C1 segment of cervical spinal cord (tissue), 14 donors: ENCODE measurements at regions not wholly inside any gene's neighbourhood (a gene's known extent, or its start where the extent isn't known, plus 50 kb on each side); places are given as distances from the start of the nearest gene placed in this dataset.

Source experiments
- DNase-seq, 14 donors: peaks; one replicate each; lab custom pipeline; 2025; lab: John Stamatoyannopoulos, UW

DNA sequence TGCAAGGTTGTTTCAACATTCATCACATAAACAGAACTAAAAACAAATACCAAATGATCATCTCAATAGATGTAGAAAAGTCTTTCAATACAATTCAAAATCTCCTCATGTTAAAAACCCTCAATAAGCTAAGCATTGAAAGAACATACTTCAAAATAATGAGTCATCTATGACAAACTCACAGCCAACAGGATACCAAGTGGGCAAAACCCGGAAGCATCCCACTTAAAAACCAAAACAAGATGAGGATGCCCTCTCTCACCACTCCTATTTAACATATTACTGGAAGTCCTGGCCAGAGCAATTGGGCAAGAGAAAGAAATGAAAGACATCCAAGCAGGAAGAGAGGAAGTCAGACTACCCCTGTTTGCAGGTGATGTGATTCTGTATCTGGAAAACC is 992.2 kb upstream of the PIK3C3 start:
- no peak for DNase-seq

DNA sequence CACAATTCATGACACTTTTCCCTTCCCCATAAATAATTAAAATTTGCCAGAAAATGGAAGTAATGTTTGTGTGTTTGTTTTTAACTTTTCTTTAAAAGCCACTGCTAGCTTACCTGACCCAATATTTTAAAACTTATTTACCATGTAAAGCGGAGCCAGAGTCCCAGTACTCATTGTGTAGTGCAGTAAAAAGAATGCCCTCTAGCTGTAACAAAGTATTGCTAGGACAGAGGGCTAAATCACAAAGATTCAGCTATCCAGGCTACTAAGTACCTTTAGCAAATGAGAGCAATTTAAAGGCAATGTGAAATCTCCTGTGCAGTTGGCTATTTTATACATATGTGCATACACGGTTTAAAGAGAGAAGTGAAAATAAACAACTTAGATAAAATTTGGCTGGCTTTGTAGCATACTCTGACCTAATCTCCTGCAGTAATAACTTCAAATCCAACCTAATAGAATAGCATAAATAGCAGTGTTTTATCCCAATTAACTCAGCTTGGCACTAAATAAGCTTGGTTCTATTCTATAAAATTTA is 997.4 kb upstream of the PIK3C3 start:
- DNase-seq: no peak

DNA sequence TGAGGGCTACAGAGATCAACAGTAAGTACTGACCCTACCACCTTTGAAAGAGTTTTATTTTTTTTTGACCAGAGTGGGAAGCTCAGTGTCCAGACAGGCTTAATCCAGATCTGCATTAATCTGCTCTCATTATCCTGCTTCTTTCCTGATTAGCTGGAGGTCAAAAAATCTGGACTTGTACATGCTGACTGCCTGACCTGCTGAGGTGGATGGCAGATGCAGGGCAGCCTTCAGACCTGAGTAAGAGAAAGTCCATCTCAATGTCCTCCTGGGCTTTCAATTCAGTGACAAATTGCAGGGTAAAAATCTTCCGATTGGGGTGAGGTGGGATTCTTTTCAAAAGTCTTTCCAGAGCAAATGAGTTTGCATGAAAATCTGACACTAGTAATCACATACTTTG is 998.8 kb upstream of the PIK3C3 start:
- DNase-seq: no peak

DNA sequence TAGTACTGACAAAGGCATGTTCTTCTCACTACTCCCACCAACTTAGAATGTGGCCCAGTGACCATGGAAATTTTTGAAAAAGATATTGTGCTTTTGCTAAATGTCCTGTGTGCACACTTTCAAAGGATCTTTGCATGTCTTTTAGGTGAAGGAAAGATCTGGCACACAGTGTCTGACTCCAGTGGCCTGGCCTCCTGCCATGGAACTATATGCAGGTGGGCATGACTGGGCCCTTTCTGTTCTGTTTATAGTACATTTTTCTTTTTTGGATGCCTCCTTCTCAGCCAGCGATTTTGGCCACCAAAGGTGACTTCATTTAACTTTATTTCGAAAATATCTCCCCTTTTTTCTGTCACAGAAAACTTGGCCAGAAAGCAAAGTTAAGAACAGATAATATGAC is 999.7 kb upstream of the PIK3C3 start:
- DNase-seq: no peak

DNA sequence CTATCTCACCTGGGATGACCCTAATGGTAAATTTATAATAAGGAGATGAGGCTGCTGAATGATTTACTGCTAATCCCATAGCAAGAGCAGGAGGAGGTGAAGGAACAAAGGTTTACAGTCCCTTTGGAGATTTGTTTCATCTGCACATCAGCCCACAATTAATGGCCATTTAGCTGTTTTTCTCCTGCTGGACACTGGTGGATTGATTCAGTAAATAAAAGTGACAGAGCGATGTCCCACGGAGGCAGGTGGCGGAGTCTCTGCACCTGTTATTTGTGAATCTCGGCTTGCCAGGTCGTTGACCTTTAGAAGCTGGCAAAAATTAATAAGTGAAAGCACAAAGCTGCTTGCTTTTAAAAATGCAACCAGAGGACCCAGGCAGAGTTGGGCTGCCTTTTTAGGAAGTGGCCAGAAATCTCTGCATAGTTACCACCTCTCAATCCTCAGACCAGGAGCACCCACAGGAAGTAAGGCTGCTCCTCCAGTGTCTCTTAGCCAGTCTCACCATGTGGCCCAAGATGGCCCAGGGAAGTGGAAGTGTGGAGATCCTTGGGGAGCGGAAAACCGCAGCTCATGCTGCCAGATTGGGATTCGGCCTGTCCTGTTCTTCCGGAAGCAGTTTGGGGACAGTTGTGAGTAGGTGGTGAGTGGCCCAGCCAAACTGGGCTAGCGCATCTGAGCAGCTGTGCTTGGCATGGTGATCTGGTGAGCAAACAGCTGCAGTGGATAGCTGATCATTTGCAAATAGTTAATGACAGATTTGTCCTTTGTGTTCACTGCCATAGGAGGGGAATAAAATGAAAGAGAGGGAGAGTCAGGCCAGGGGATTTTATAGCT is 1005.7 kb upstream of the PIK3C3 start:
- no peak for DNase-seq

DNA sequence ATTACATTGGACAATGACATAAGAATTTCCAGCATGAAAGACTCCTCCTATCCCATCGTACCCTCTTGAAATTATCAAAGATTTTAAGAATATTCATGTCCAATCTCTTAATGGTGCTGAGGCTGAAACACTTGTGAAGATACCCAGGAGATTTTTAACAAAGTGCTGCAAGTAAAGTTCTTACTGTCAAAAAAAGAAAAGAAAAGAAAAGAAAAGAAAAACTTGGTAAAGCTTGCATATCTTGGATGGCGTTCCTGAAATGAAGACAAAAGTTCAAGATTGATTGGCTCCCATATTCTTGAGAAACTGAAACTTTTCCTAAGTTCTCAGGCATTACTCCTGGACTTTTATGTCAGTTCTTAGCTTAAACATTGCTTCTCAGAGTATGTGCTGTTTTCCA is 1010.5 kb upstream of the PIK3C3 start:
- DNase-seq: no peak

DNA sequence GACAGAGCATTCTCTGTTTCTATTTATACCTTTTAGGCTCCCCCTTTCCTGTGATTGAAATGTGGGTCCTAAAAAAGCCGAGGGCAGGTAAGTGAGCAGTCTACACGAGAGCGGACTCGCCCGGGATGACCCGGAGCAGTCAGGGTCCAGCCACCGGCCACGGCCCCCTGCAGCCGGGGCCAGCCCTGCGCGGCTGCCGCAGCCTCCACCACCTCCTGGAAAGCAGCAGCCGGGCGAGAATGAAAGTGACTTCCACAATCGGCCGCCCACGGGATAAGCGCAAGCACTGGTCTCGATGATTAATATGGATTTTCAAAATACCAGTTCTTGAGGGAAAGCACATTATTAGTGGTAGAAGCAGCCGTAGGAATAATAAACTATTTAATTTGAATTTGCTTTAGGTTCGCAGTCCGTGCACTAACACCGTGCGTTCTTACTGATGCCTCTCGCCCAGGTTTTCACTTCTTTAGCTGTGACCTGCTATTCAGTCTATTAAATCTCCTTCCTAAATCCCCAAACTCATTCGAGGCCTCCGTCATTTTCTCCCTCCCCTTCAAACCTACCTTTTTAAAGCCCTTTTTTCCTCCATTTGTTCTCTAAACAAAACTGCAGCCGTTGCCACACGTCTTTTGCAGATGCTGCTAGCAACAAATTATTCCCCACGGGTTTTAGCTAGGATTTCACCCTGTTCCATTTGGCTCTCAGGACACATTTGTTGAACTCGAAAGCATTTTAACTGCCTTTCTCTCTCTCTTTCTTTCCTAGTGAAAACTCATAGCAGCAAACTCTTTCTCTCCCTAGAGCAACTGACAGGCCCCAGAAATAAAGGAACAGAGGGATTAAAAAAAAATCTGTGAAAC is 1015.1 kb upstream of the PIK3C3 start:
- no peak for DNase-seq

DNA sequence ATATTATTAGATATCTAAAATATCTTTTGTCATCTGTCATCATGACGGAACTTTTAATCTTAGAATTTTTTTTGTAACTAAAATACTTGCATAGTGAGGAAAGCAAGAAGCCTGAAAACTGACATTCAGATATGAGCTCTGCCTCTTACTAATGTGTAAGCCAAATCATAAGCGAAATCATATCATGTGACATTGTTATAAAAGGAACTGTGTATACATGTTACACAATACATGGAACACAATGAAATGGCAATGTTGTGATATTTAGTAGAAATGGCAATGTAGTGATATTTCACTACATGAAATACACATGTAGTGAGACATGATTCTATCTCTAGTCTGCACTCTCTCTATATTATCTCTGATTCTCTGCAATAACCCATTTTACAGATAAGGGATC is 1016.4 kb upstream of the PIK3C3 start:
- no peak for DNase-seq

DNA sequence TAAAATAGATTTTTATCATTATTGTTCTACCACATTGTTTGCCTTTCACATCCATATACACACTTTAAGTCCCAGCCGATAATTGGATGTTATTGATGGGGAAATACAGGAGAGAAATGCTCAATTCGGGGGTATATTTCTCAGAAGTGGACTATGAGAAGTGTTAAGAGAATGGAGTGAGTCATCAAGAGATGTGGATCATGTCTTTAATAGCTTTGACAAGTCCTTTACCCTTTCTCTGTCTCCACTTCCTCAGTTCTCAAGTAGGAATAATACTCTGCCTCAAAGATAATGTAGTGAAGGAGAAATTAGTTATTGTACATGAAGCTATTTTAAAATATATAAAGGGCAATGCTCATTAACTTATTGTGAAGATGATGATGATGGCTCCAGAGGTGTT is 1017.6 kb upstream of the PIK3C3 start:
- no peak for DNase-seq

DNA sequence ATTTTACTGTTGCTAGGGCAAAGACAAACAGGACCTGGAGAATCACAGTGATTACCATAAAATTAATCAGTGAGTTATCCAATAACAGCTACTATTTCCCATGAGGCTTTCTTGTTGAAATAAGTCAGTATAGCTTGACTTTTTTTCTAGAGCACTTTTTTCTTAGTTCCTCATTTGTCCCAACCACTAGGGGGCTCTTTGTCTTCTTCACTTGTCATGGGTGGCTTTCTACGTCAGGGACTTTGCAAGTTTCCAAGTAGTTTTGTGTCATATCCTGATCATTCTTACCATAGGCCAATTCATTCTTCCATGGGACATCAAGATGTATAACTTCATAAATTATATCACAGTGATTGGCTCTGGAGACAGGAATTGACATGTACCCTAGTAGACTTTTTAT is 1019.6 kb upstream of the PIK3C3 start:
- DNase-seq: no peak

DNA sequence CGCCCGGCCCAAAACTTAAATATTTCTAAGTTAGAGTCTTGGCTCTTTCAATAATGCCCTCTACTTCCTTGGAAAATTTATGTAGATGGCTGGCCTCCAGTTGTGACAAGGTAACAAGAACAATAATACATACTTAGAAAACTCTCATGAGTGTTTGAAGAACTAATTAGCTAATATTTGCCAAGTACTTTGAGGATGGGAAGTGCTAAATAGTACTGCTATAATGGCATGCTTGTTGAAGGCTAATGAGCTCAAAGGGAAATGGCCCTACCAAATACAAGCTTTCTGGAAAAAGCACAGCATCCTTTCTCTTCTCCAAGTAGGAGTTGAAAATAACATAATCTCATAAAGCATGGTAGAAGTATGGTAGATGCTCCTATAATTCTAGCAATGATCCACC is 1022.2 kb upstream of the PIK3C3 start:
- no peak for DNase-seq

DNA sequence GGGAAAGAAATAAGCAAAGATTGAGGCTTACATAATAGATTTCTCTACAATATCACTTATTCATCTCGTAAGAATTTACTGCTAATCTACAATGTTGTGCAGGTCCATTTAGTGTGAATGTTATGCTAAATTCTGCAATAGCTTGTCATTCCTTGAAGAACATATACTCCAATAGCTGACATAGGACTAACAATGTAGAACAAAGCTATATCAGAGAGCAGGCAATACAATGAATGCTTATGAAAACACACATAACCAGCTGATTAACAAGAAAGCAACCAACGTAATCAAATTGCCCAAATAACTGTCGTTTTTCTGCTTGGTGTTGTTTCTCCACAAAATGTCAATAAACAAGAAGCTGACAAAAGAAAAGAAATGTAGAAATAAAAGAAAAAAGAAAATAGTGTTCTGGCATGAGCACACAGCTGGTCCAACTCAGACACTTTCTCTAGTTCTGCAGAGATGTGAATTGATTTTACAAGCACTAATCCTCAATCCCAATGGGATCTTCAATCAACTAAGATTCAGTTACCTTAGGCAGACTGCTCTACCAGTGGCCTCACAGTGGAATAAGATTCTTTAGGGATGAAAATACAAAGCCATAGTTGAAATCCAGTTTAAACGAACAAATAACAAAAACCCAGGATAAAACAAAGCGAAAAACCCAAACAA is 1024.7 kb upstream of the PIK3C3 start:
- no peak for DNase-seq

DNA sequence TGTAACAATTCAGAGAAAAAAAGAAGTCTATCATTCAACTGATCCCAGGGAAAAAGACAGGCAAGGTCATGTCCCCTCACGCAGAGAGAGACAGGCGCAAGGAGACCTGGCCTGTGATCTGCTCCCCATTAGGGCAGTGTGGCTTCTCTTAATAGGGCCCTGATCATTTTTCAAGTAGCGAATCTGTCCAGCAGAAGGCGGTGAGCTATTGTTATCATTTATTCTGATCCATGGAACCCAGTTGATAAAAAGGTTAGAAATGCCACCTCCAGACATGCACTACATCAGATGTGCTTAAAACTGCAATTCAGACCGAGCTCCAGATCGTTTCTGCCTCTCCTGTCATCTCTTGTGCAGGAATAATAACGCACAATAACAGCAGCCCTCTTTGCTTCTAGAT is 1025.6 kb upstream of the PIK3C3 start:
- DNase-seq: no peak

DNA sequence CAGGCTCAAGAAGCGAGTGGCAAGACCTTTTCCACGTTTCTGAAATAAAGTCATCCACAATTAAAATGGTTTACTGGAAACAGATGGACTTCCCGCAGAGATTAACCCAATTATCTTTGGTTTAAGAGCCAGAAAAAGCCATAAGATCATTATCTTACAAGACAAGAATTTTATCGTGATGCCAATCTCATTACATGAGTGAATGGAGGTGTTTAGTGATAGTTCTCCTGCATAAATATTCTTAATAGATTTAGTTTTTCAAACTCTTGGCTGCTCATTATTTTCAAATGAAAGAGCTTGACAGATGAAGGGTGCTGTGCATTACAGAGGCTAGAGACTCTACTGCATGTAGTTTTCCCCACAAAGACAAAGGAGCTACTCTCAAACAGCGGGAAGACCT is 1028.4 kb upstream of the PIK3C3 start:
- DNase-seq: no peak

DNA sequence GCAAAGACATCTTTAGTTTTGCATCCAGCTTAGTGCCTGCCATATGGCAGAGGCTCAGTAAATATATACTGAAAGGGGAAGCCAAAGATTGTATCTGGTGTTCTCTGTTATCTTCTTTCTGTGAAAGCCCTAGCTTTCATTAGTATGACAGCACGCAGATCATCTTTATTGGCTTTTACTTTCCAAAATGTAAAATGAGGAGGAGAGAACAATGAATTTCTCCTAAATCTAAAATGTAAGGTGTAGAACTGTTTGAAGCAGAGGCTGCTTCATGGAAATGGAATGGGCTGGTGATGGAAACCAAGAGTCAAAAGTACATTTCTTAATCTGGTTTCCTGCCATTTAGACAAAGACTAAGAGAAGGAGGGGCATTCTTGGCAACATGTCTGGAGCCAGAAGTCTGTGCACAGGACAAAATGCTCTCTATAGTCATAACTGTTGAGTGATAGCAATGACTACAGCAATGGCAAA is 1029.9 kb upstream of the PIK3C3 start:
- no peak for DNase-seq

DNA sequence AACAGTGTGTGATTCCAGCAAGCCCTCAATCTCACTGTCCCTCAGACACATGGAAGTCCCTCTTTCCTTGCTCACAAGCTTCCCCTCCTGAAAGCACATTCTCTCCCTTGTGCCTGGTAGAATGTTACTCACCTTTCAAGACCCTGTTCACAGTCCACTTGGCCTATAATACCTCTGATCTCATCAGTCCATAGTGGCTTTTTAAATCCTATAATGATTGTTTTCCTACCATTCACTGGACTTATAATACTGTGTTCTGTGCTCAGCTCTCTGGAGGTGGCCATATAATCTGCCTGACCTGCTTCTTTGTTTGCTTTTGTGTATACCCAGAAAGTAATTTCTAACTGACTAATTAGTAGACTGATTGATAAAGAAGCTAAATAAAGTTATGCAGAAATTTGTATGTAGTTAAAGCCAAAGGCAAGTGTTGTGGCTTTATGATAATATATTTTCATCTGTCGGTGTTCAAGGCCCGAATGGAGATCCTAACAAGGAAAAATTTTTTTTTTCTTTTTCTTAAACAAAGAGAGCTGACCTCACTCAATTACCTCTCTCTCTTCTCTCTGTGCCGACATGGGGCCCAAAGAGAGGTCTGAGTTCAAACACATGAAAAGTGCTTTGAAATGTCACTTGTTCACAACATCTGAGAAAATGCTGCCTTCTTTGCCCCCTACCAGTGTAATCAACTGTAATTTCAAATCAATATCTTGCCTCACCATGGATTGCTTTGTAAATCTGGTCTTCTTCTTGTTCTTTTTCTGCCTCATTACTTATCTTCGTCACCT is 1033.0 kb upstream of the PIK3C3 start:
- no peak for DNase-seq

DNA sequence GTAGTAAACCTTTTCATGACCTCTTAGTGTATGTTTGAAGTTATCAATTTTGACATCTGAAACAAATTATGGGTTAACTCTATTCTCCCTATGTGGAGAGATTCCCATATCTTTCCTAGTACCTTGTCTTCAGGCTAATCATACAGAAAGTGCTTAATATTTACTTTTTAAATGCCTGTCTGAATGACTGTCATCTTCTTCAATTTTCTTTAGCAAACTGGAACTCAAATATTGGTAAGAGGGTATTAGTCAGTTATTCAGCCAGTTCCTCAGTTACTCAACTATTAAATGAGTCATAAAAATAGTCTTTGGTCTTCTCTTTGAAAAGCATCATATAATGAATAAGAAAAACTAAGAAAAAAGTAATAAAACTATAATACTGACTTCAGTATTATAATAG is 1038.0 kb upstream of the PIK3C3 start:
- DNase-seq: no peak

DNA sequence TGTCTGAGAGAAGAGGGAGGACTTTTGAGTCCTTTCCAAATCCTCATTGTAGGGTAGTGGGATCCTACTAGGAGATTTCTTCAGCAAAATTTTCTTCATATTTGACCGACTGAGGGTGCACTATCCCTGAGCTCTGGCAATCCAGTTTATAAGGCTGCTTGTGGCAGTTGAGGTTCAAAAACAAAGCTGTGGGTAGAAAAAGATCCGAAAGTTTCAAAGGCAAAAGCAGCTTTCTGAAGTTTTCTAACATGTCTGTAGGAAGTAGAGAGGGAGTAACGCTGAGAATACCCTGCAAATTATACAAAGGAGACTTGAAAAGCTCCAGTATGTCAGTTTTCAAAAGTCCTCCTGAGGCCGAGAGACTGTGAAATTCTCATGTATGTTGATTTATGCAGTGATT is 1039.3 kb upstream of the PIK3C3 start:
- DNase-seq: no peak

DNA sequence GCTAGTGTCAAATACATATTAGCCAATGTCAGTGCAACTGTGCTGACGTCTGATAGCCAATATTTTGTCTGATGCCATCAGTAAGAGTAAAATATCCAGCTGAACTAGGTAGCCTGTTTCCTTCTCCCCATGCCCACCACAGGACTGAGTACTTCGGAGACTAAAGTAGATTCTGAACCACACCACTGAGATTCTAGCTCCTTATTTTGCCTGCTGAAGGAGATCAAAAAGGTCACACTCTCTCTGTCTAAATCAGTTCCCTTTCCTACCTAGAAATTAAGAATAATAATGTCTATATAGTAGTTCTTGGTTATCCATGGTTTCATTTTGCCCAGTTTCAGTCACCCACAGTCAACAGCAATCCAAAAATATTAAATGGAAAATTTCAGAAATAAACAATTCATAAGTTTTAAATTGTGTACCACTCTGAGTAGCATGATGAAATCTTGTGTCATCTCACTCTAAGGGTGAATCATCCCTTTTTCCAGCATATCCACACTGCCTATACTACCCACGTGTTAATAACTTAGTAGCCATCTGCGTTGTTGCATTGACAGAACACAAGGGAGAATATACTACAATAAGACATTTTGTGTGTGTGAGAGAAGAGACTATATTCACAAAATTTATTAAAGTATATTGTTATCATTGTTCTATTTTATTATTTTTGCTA is 1043.3 kb upstream of the PIK3C3 start:
- DNase-seq: no peak

DNA sequence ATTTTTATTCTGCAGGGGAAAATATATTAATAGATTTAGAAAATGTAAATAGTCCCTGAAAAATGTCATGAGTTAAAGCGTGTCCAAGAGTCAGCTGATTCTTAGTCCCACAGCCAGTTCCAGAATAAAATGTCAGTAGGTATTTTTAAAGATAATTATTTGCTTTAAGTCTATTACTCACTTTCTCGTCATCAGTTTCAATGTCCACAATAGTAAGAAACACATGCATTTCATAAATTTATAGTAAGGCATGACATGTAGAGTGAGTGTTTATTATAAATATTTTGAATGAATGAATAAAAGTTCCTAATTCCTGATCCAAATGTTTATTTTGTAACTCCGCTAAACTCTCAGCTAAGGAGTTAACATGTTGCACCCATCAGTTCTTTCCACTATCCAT is 1044.0 kb upstream of the PIK3C3 start:
- DNase-seq: no peak

DNA sequence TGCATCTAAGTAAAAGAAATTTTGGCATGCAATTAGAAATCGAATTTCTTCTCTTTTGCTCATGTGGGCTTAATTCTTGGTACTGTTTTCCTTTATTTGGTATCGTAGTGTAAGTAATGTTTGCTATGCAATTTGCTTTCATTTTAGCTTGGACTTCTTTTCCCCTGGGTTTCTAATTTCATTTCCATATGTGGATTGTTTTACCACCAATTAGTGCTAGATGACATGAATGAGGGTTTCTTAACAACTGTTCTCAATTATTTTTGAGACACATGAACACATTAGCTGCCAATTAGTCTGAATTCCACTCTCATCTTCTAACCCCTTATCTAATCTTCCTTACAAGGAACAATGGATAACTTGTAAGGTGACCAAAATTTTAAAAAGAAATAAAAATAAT is 1047.2 kb upstream of the PIK3C3 start:
- DNase-seq: no peak
